Peyer's patch (tissue), 4 donors: ENCODE measurements at regions not wholly inside any gene's neighbourhood (a gene's known extent, or its start where the extent isn't known, plus 50 kb on each side); places are given as distances from the start of the nearest gene placed in this dataset.

ENCODE experiments used
- DNase-seq, 3 donors: peaks; one replicate each; pipeline ENCODE4 v3.0.0-alpha.2; 2017 to 2019
- H3K27ac ChIP-seq, 4 donors: fragments of 200-600 bp; sonication (generic); one replicate each; pipeline ENCODE4 v1.5.1; 2016 to 2019
- H3K27me3 ChIP-seq, 2 donors: fragments of 200-600 bp; sonication (generic); one replicate each; pipeline ENCODE4 v1.5.1; 2019
- H3K36me3 ChIP-seq, 3 donors: fragments of 200-600 bp; sonication (generic); one replicate each; pipeline ENCODE4 v1.5.1; 2016 to 2019
- H3K4me1 ChIP-seq, 4 donors: fragments of 200-600 bp; sonication (generic); one replicate each; pipeline ENCODE4 v1.5.1; 2016 to 2019
- H3K4me3 ChIP-seq, 4 donors: fragments of 200-600 bp; sonication (generic); 1 replicate in 3 of 4; 2 replicates in 1 of 4; pipeline ENCODE4 v1.5.1; 2016 to 2019; ENCODE audit warnings: mild to moderate bottlenecking in 1 of 4
- H3K9me3 ChIP-seq, 4 donors: fragments of 200-600 bp; sonication (generic); one replicate each; pipeline ENCODE4 v1.5.1; 2016 to 2019; ENCODE audit warnings: mild to moderate bottlenecking in 1 of 4
- POLR2A ChIP-seq, 2 donors: fragments of 450-650 bp; IDR thresholded peaks; one replicate each; pipeline ENCODE4 v1.5.1; 2017; ENCODE audit warnings: antibody characterized with exemption in 2 of 2, mild to moderate bottlenecking in 2 of 2, moderate library complexity in 2 of 2
- TF ChIP-seq, protein P1 (sequence below), 6 experiments: fragments of 450-650 bp in 4 of 6; fragments of 200-600 bp in 2 of 6; sonication (generic) in 1 of 6; IDR thresholded peaks; one replicate each; pipeline ENCODE4 v1.5.1; 2017 to 2019; ENCODE audit warnings: antibody characterized with exemption in 6 of 6, mild to moderate bottlenecking in 3 of 6, moderate library complexity in 1 of 6

DNA sequence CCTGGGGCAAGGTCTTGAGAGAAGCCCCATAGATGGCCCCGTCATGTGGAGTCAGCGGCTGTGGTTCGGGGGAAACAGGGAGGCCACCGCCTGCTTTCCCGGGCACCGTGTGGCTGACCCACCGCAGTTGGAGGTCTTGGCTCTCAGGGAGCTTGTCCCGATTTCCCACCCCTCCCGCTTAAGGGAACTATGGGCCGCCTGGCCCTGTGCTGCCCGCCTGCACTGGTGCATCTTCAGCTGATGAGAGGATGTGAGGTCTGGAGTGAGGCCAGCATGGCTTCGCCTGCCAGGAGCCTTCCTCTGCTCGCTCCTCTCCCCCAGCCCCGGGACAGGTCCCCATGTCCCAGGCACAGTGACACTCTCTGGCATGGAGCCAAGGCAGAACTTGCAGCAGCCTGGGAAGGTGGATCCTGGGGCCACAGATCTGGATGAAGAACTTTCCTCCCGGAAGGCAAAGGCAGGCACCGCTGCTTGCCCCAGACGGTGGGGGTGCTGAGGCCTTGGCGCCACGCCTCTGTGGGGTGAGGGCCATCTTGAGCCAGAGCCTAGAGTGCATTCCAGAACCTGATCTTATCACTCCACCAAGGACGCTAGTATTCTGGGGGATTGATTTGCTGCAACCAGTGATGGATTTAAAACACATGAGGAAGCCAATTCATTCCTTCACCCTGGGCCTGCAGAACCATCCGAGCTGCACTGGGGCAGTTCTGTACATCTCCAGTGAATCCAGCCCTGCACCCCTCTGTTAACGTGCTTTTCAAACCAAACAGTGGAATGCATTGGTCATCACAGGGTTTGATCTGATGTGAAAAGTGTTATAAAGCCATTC is 178.6 kb upstream of the TNRC6C start:
- no peaks in the 10 kb centered on the region for H3K36me3 ChIP-seq
- peak overlapping the region in 1 of 4 donors; percentile 71 for H3K27ac ChIP-seq
- H3K4me1 ChIP-seq = peaks cover 0 to 8% (median 0%) of the 10 kb centered on the region in 4 donors
- no peak overlapping the region for H3K4me3 ChIP-seq
- DNase-seq = no peak
- TF ChIP-seq, protein P1, sequence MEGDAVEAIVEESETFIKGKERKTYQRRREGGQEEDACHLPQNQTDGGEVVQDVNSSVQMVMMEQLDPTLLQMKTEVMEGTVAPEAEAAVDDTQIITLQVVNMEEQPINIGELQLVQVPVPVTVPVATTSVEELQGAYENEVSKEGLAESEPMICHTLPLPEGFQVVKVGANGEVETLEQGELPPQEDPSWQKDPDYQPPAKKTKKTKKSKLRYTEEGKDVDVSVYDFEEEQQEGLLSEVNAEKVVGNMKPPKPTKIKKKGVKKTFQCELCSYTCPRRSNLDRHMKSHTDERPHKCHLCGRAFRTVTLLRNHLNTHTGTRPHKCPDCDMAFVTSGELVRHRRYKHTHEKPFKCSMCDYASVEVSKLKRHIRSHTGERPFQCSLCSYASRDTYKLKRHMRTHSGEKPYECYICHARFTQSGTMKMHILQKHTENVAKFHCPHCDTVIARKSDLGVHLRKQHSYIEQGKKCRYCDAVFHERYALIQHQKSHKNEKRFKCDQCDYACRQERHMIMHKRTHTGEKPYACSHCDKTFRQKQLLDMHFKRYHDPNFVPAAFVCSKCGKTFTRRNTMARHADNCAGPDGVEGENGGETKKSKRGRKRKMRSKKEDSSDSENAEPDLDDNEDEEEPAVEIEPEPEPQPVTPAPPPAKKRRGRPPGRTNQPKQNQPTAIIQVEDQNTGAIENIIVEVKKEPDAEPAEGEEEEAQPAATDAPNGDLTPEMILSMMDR (IDR thresholded peaks at IDR 0.05) = no peak
- TF ChIP-seq POLR2A (IDR thresholded peaks at IDR 0.05) = no peak
- no peaks in the 10 kb centered on the region for H3K27me3 ChIP-seq
- H3K9me3 ChIP-seq = no peaks in the 10 kb centered on the region

GRCh38 chr17:77781536-77781935 is 177.0 kb upstream of the TNRC6C start:
- H3K4me3 ChIP-seq = no peak overlapping the region
- H3K36me3 ChIP-seq = no peaks in the 10 kb centered on the region
- H3K27ac ChIP-seq = no peak overlapping the region
- H3K27me3 ChIP-seq = no peaks in the 10 kb centered on the region
- H3K4me1 ChIP-seq = peaks cover 0 to 8% (median 0%) of the 10 kb centered on the region in 4 donors
- DNase-seq = no peak
- TF ChIP-seq POLR2A (IDR thresholded peaks at IDR 0.05) = no peak
- TF ChIP-seq, protein P1 (IDR thresholded peaks at IDR 0.05) = no peak
- no peaks in the 10 kb centered on the region for H3K9me3 ChIP-seq

DNA sequence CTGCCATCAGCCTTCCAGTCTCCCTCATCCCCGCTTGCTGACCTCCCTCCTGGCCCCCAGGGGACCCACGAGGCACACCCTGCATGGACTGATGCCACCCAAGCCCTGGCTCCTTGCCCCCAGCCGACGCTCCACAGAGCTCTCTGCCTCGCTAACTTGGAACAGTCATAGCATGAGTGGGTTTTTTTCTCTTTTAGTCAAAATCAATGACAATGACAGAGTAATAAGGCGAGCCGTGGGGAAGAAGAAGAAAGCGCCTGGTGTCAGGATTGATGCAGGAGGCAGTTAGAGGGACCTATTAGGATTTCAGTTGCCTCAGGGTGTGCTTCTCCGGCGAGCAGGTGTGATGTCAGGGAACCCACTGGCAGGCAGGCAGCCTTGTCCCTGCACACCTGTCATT is 176.3 kb upstream of the TNRC6C start:
- no peak for DNase-seq
- Histone ChIP-seq H3K9me3 (no peaks in the 10 kb centered on the region), H3K4me1 (peaks cover 0 to 8% (median 0%) of the 10 kb centered on the region in 4 donors), H3K27ac (no peak overlapping the region), H3K4me3 (no peak overlapping the region), H3K36me3 (no peaks in the 10 kb centered on the region), H3K27me3 (no peaks in the 10 kb centered on the region)
- TF ChIP-seq POLR2A (IDR thresholded peaks at IDR 0.05) = no peak
- TF ChIP-seq, protein P1 (IDR thresholded peaks at IDR 0.05) = no peak

GRCh38 chr17:77782611-77783010 is 175.9 kb upstream of the TNRC6C start:
- DNase-seq = no peak
- TF ChIP-seq, protein P1 (IDR thresholded peaks at IDR 0.05) = no peak
- no peak for TF ChIP-seq POLR2A (IDR thresholded peaks at IDR 0.05)
- Histone ChIP-seq H3K27me3 (no peaks in the 10 kb centered on the region), H3K9me3 (no peaks in the 10 kb centered on the region), H3K4me1 (peaks cover 0 to 8% (median 0%) of the 10 kb centered on the region in 4 donors), H3K27ac (no peak overlapping the region), H3K4me3 (no peak overlapping the region), H3K36me3 (no peaks in the 10 kb centered on the region)

DNA sequence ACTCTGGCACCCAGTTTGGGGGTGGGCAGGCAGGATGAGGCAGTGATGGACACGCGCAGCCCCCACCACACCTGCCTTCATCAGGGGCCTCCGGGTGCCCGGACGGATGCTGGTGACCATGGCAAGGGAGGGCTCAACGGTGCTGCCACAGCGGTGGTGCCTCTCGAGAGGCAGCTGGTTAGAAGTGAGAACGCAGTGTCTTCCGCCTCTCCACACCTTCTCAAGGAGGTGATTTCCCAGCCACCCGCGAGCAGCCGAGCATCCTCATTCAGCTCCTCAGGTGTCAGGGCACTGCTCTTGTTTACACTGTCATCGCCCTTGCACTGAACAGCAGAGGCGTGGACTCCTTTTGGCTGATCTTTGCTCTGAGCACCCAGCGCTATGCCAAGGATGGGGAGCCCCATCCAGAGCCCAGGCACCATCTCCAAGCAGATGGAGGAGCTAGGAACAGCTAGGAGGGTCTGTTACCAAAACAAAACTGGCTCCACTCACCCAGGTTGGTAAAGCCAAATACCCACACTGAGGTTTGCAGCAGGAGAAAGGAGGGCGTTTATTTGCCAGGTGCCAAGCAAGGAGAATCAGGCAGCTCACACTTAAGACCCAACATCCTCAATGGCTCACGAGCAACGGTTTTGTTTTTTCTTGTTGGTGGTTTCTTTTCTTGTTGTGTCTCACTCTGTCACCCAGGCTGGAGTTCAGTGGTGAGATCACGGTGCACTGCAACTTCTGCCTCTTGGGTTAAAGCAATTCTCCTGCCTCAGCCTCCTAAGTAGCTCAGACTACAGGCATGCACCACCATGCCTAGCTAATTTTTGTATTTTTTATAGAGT is 174.3 kb upstream of the TNRC6C start:
- Histone ChIP-seq H3K4me3 (no peak overlapping the region), H3K9me3 (no peaks in the 10 kb centered on the region), H3K27me3 (no peaks in the 10 kb centered on the region), H3K36me3 (no peaks in the 10 kb centered on the region), H3K4me1 (peaks cover 0 to 8% (median 0%) of the 10 kb centered on the region in 4 donors), H3K27ac (peak overlapping the region in 2 of 4 donors; percentile 12 to 25)
- TF ChIP-seq POLR2A (IDR thresholded peaks at IDR 0.05) = no peak
- TF ChIP-seq, protein P1 (IDR thresholded peaks at IDR 0.05) = no peak
- peak in 2 of 3 donors; percentile 42 to 61 for DNase-seq
